Sigmoid colon (tissue), 4 donors: ENCODE measurements at regions not wholly inside any gene's neighbourhood (a gene's known extent, or its start where the extent isn't known, plus 50 kb on each side); places are given as distances from the start of the nearest gene placed in this dataset.

ENCODE experiments used
- CTCF ChIP-seq, 4 experiments: fragments of 450-650 bp in 3 of 4; fragments of 200-600 bp in 1 of 4; IDR thresholded peaks; one replicate each; pipeline ENCODE4 v1.5.1; 2016 to 2019; ENCODE audit warnings: antibody characterized with exemption in 4 of 4, mild to moderate bottlenecking in 3 of 4, moderate library complexity in 2 of 4
- POLR2AphosphoS5 ChIP-seq, 4 donors: sonication (generic); formaldehyde crosslinking; IDR thresholded peaks; one replicate each; pipeline ENCODE4 v1.6.1; 2017; ENCODE audit warnings: antibody characterized with exemption in 4 of 4

DNA sequence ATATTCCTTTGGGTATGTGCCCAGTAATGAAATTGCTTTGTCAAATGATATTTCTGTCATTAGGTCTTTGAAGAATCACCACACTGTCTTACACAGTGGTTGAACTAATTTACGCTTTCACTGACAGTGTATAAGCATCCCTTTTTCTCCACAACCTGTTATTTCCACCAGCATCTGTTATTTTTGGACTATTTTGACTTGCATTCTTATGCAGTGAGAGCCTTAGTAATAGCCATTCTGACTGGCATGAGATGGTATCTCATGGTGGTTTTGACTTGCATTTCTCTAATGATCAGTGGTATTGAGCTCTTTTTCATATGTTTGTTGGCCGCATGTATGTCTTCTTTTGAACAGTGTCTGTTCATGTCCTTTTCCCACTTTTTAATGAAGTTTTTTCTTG is 92.0 kb upstream of the SPATA13 start:
- TF ChIP-seq CTCF (IDR thresholded peaks at IDR 0.05) (no peak), POLR2AphosphoS5 (IDR thresholded peaks at IDR 0.05) (no peak)
